DND-41 (cell line): ENCODE measurements at regions not wholly inside any gene's neighbourhood (a gene's known extent, or its start where the extent isn't known, plus 50 kb on each side); places are given as distances from the start of the nearest gene placed in this dataset.

ENCODE experiments used
- ATAC-seq: fragments of 200-7000 bp; cut with Tn5 transposase; 3 replicates; pipeline ENCODE4 v1.9.1; 2021; ENCODE audit warnings: low read depth; ENCODE audit not compliant: insufficient read depth
- DNase-seq: peaks from one replicate; pipeline ENCODE4 v3.0.0-alpha.2; 2020
- H2AFZ ChIP-seq: 2 replicates; pipeline ENCODE4 v1.6.0; 2012; ENCODE audit warnings: low read depth, low read length
- H3K27ac ChIP-seq: 2 replicates; pipeline ENCODE4 v1.5.1; 2012; ENCODE audit warnings: low read length, inconsistent platforms
- H3K27me3 ChIP-seq: fragments of 200-600 bp; sonication (generic); 2 replicates; pipeline ENCODE4 v1.6.0; 2012; ENCODE audit warnings: low read length, mild to moderate bottlenecking, inconsistent platforms; ENCODE audit not compliant: insufficient read depth, poor library complexity
- H3K36me3 ChIP-seq: 2 replicates; pipeline ENCODE4 v1.5.1; 2012; ENCODE audit warnings: low read length, inconsistent platforms; ENCODE audit not compliant: insufficient read depth
- H3K4me1 ChIP-seq: 2 replicates; pipeline ENCODE4 v1.5.1; 2012; ENCODE audit warnings: mild to moderate bottlenecking, low read length; ENCODE audit not compliant: insufficient read depth
- H3K4me2 ChIP-seq: 2 replicates; pipeline ENCODE4 v1.6.0; 2012; ENCODE audit warnings: mild to moderate bottlenecking, moderate library complexity, low read length, inconsistent platforms; ENCODE audit not compliant: insufficient read depth
- H3K4me3 ChIP-seq, 2 experiments: fragments of 200-600 bp in 1 of 2; shearing (Covaris generic) in 1 of 2; 2 replicates each; pipeline ENCODE4 v1.5.1; 2012 to 2016; ENCODE audit warnings: inconsistent platforms in 2 of 2, low read length in 2 of 2, mild to moderate bottlenecking in 2 of 2, low read depth in 1 of 2, moderate library complexity in 1 of 2
- H3K79me2 ChIP-seq: 2 replicates; pipeline ENCODE4 v1.6.0; 2012; ENCODE audit warnings: low read length, inconsistent platforms; ENCODE audit not compliant: insufficient read depth
- H3K9ac ChIP-seq: 2 replicates; pipeline ENCODE4 v1.6.0; 2012; ENCODE audit warnings: low read depth, mild to moderate bottlenecking, inconsistent platforms, low read length, moderate library complexity
- H3K9me3 ChIP-seq: 2 replicates; pipeline ENCODE4 v1.5.1; 2012; ENCODE audit warnings: low read length, moderate library complexity, mild to moderate bottlenecking, inconsistent platforms; ENCODE audit not compliant: insufficient read depth, severe bottlenecking
- H4K20me1 ChIP-seq: 2 replicates; pipeline ENCODE4 v1.6.0; 2012; ENCODE audit warnings: low read length; ENCODE audit not compliant: insufficient read depth
- EZH2 ChIP-seq: IDR thresholded peaks from 3 replicates; pipeline ENCODE4 v1.6.1; 2012; ENCODE audit warnings: borderline replicate concordance, low read depth, mild to moderate bottlenecking, moderate library complexity, low read length, inconsistent platforms; ENCODE audit not compliant: severe bottlenecking
- TF ChIP-seq, protein P1 (sequence below): IDR thresholded peaks from 2 replicates; pipeline ENCODE4 v1.5.1; 2012; ENCODE audit warnings: borderline replicate concordance, low read length, moderate library complexity, mild to moderate bottlenecking; ENCODE audit not compliant: poor library complexity, severe bottlenecking; ENCODE audit errors: extremely low read depth

DNA sequence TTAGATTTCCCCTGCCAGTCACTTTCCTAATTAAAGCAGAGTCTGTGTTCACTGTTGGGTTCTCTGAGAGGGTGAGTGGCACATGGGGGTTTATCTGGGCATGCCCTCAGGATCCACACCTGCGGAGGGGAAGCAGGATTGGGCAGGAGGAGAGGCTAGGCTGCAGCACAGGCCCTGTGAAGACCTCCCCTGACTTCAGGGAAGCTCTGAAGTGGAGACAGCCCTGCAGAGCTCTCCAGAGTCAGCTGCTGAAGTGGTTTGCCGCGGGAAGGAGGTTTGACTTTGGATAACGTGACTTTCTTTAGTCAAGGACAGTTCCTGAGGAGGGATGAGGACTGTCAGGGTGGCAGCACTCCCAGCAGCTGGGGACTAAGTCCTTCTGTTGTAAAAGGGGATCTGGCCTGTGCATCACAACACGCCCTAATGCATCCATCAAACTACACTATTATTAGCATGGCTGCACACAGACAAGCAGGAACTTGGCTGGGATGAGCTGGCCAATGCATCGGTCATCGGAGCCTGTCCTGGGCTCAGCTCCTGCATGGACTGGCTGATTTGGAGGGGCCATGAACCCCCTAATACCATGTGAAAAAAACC, 50.9 kb upstream of the LEP start:
- H3K4me1 ChIP-seq, result no peaks in the 10 kb centered on the region
- no peaks in the 10 kb centered on the region for H3K79me2 ChIP-seq
- no peak overlapping the region for H2AFZ ChIP-seq
- H3K9ac ChIP-seq, result no peak overlapping the region
- no peaks in the 10 kb centered on the region for H4K20me1 ChIP-seq
- no peak overlapping the region for H3K4me2 ChIP-seq
- H3K4me3 ChIP-seq, result no peak overlapping the region
- DNase-seq (no peak), ATAC-seq (no peak)
- H3K9me3 ChIP-seq, result peaks cover 9% of the 10 kb centered on the region
- no peak for TF ChIP-seq EZH2
- TF ChIP-seq, protein P1, sequence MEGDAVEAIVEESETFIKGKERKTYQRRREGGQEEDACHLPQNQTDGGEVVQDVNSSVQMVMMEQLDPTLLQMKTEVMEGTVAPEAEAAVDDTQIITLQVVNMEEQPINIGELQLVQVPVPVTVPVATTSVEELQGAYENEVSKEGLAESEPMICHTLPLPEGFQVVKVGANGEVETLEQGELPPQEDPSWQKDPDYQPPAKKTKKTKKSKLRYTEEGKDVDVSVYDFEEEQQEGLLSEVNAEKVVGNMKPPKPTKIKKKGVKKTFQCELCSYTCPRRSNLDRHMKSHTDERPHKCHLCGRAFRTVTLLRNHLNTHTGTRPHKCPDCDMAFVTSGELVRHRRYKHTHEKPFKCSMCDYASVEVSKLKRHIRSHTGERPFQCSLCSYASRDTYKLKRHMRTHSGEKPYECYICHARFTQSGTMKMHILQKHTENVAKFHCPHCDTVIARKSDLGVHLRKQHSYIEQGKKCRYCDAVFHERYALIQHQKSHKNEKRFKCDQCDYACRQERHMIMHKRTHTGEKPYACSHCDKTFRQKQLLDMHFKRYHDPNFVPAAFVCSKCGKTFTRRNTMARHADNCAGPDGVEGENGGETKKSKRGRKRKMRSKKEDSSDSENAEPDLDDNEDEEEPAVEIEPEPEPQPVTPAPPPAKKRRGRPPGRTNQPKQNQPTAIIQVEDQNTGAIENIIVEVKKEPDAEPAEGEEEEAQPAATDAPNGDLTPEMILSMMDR, result no peak
- H3K27me3 ChIP-seq, result peaks cover 11% of the 10 kb centered on the region
- H3K36me3 ChIP-seq, result no peaks in the 10 kb centered on the region
- no peak overlapping the region for H3K27ac ChIP-seq

DNA sequence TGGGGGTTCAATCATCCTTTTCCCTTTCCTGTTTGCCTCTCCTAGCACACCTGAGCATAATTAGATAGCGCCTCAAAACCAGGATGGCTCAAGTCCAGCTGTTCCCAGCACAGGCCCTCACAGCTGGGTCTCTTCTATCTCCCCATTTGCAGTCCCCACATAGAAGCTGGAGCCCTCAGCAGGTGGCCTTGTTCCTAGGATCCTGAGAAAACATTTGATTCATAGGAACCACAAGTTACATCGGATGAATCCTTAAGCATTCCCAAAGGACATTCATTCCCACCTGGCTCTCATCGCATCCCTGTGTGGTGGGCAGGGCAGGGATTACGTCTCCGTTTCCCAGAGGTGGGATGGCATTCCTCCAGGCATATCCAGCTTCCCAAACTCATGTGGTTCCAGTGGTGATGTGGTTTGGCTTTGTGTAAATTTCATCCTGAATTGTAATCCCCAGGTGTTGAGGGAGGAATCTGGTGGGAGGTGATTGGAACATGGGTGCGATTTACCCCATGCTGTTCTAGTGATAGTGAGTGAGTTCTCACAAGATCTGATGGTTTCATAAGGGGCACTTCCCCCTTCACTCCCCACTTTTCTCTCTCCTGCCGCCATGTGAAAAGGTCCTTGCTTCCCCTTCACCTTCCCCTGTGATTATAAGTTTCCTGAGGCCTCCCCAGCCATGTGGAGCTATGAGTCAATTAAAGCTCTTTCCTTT, 49.8 kb upstream of the LEP start:
- TF ChIP-seq, protein P1, result no peak
- no peak for TF ChIP-seq EZH2
- Histone ChIP-seq H3K9me3 (peaks cover 11% of the 10 kb centered on the region), H3K4me2 (no peak overlapping the region), H3K4me1 (no peaks in the 10 kb centered on the region), H3K27me3 (peaks cover 9% of the 10 kb centered on the region), H3K27ac (no peak overlapping the region), H3K79me2 (no peaks in the 10 kb centered on the region), H4K20me1 (no peaks in the 10 kb centered on the region), H3K9ac (no peak overlapping the region), H2AFZ (no peak overlapping the region), H3K36me3 (no peaks in the 10 kb centered on the region), H3K4me3 (no peak overlapping the region)
- DNase-seq (no peak), ATAC-seq (no peak)
